Smooth muscle cell (in vitro differentiated cells): ENCODE measurements at regions not wholly inside any gene's neighbourhood (a gene's known extent, or its start where the extent isn't known, plus 50 kb on each side); places are given as distances from the start of the nearest gene placed in this dataset.

Experiments
- DNase-seq: peaks from one replicate; lab custom pipeline; 2025; ENCODE audit not compliant: unreplicated experiment; lab: John Stamatoyannopoulos, UW
- H2AFZ ChIP-seq: fragments of 200-600 bp; sonication (generic); 2 replicates; pipeline ENCODE4 v1.6.0; 2016; ENCODE audit warnings: antibody characterized with exemption, low read depth, mild to moderate bottlenecking
- H3F3A ChIP-seq: fragments of 200-600 bp; sonication (generic); 2 replicates; pipeline ENCODE4 v1.6.0; 2017; ENCODE audit warnings: antibody characterized with exemption, low read depth
- H3K27ac ChIP-seq: fragments of 200-600 bp; sonication (generic); 2 replicates; pipeline ENCODE4 v1.5.1; 2016; ENCODE audit warnings: low read depth, mild to moderate bottlenecking
- H3K27me3 ChIP-seq: fragments of 200-600 bp; sonication (generic); 2 replicates; pipeline ENCODE4 v1.6.1; 2016; ENCODE audit warnings: low read depth, mild to moderate bottlenecking
- H3K36me3 ChIP-seq: fragments of 200-600 bp; sonication (generic); 2 replicates; pipeline ENCODE4 v1.5.1; 2016; ENCODE audit warnings: low read depth
- H3K4me1 ChIP-seq: fragments of 200-600 bp; sonication (generic); 2 replicates; pipeline ENCODE4 v1.5.1; 2016; ENCODE audit warnings: low read depth
- H3K4me2 ChIP-seq: fragments of 200-600 bp; sonication (generic); 2 replicates; pipeline ENCODE4 v1.6.0; 2016; ENCODE audit warnings: mild to moderate bottlenecking
- H3K4me3 ChIP-seq: fragments of 200-600 bp; sonication (generic); 2 replicates; pipeline ENCODE4 v1.5.1; 2016; ENCODE audit warnings: mild to moderate bottlenecking
- H3K79me2 ChIP-seq: fragments of 200-600 bp; sonication (generic); 2 replicates; pipeline ENCODE4 v1.6.0; 2016; ENCODE audit warnings: low read depth, mild to moderate bottlenecking
- H3K9ac ChIP-seq: fragments of 200-600 bp; sonication (generic); 2 replicates; pipeline ENCODE4 v1.6.0; 2016; ENCODE audit warnings: low read depth
- H3K9me3 ChIP-seq: fragments of 200-600 bp; sonication (generic); replicated peaks from 2 replicates; pipeline ENCODE4 v1.5.1; 2016; ENCODE audit warnings: low read depth
- H4K20me1 ChIP-seq: fragments of 200-600 bp; sonication (generic); 2 replicates; pipeline ENCODE4 v1.6.0; 2016; ENCODE audit warnings: low read depth
- CTCF ChIP-seq: fragments of 200-600 bp; sonication (generic); IDR thresholded peaks from 2 replicates; pipeline ENCODE4 v1.5.1; 2017; ENCODE audit warnings: borderline replicate concordance, mild to moderate bottlenecking, antibody characterized with exemption; ENCODE audit not compliant: insufficient read depth, poor library complexity, severe bottlenecking
- WGBS: methylation state at CpG from one replicate; pipeline ENCODE4 v1.1.7; 2016; ENCODE audit warnings: low lambda C conversion rate; 5-methylcytosine and 5-hydroxymethylcytosine counted together

- H3K4me1 ChIP-seq, result no peaks in the 10 kb centered on the region
- no peak overlapping the region for H3K9ac ChIP-seq
- H3K4me3 ChIP-seq, result no peak overlapping the region
- H2AFZ ChIP-seq, result no peak overlapping the region
- no peak overlapping the region for H3K27ac ChIP-seq
- no peak for DNase-seq
- H3K79me2 ChIP-seq, result no peaks in the 10 kb centered on the region
- no peak overlapping the region for H3K4me2 ChIP-seq
- H3K36me3 ChIP-seq, result no peaks in the 10 kb centered on the region
- H4K20me1 ChIP-seq, result no peaks in the 10 kb centered on the region
- TF ChIP-seq CTCF, result no peak
- no peaks in the 10 kb centered on the region for H3K27me3 ChIP-seq
- H3K9me3 ChIP-seq, result no peaks in the 10 kb centered on the region
- H3F3A ChIP-seq, result no peaks in the 10 kb centered on the region
Measured at GRCh38 chr4:147078362-147078761, 132.7 kb upstream of the TTC29 start.

- H3K27ac ChIP-seq, result no peak overlapping the region
- H2AFZ ChIP-seq, result no peak overlapping the region
- WGBS, result 80% methylated on average over 17 of the region's 17 CpGs
- no peak overlapping the region for H3K4me2 ChIP-seq
- H4K20me1 ChIP-seq, result no peaks in the 10 kb centered on the region
- H3K9me3 ChIP-seq, result no peaks in the 10 kb centered on the region
- H3K36me3 ChIP-seq, result no peaks in the 10 kb centered on the region
- no peaks in the 10 kb centered on the region for H3K79me2 ChIP-seq
- H3K9ac ChIP-seq, result no peak overlapping the region
- no peaks in the 10 kb centered on the region for H3K27me3 ChIP-seq
- H3K4me3 ChIP-seq, result no peak overlapping the region
- no peaks in the 10 kb centered on the region for H3F3A ChIP-seq
- DNase-seq, result no peak
- no peaks in the 10 kb centered on the region for H3K4me1 ChIP-seq
- TF ChIP-seq CTCF, result no peak
Measured at GRCh38 chr4:147078875-147079658, 133.4 kb upstream of the TTC29 start.

GRCh38 chr4:147084861-147085260, 139.2 kb upstream of the TTC29 start:
- Histone ChIP-seq H2AFZ (no peak overlapping the region), H3F3A (no peaks in the 10 kb centered on the region), H3K79me2 (no peaks in the 10 kb centered on the region), H3K36me3 (no peaks in the 10 kb centered on the region), H3K9me3 (no peaks in the 10 kb centered on the region), H3K27ac (no peak overlapping the region), H3K4me1 (no peaks in the 10 kb centered on the region), H4K20me1 (no peaks in the 10 kb centered on the region), H3K4me3 (no peak overlapping the region), H3K9ac (no peak overlapping the region), H3K27me3 (no peaks in the 10 kb centered on the region), H3K4me2 (no peak overlapping the region)
- TF ChIP-seq CTCF, result no peak
- DNase-seq, result no peak
- 91% methylated on average over 1 of the region's 1 CpG for WGBS

- H3K36me3 ChIP-seq, result no peaks in the 10 kb centered on the region
- WGBS, result 63% methylated on average over 2 of the region's 2 CpGs
- no peak overlapping the region for H3K27ac ChIP-seq
- no peaks in the 10 kb centered on the region for H3K27me3 ChIP-seq
- no peak overlapping the region for H2AFZ ChIP-seq
- no peaks in the 10 kb centered on the region for H4K20me1 ChIP-seq
- TF ChIP-seq CTCF, result no peak
- H3K4me2 ChIP-seq, result no peak overlapping the region
- no peak overlapping the region for H3K4me3 ChIP-seq
- DNase-seq, result no peak
- no peak overlapping the region for H3K9ac ChIP-seq
- no peaks in the 10 kb centered on the region for H3F3A ChIP-seq
- H3K79me2 ChIP-seq, result no peaks in the 10 kb centered on the region
- no peaks in the 10 kb centered on the region for H3K9me3 ChIP-seq
- H3K4me1 ChIP-seq, result no peaks in the 10 kb centered on the region
Measured at GRCh38 chr4:147085781-147086180, 140.1 kb upstream of the TTC29 start.
